H9 (cell line): ENCODE measurements at regions not wholly inside any gene's neighbourhood (a gene's known extent, or its start where the extent isn't known, plus 50 kb on each side); places are given as distances from the start of the nearest gene placed in this dataset.

Source experiments
- DNase-seq: peaks from one replicate; pipeline ENCODE4 v3.0.0-alpha.2; 2017
- H2AFZ ChIP-seq: one replicate; pipeline ENCODE4 v1.6.1; 2013; ENCODE audit warnings: mild to moderate bottlenecking, low read length, control low read depth, moderate library complexity
- H2AK5ac ChIP-seq: 2 replicates; pipeline ENCODE4 v1.6.1; 2013; ENCODE audit warnings: low read length, control low read depth, mixed read lengths; ENCODE audit not compliant: insufficient read length
- H2BK120ac ChIP-seq: one replicate; pipeline ENCODE4 v1.6.1; 2013; ENCODE audit warnings: low read depth, mild to moderate bottlenecking, low read length, control low read depth, inconsistent platforms; ENCODE audit not compliant: poor library complexity, severe bottlenecking
- H2BK12ac ChIP-seq: 2 replicates; pipeline ENCODE4 v1.6.1; 2013; ENCODE audit warnings: low read length, control low read depth, mixed read lengths, low read depth; ENCODE audit not compliant: insufficient read length
- H2BK15ac ChIP-seq: 2 replicates; pipeline ENCODE4 v1.6.1; 2013; ENCODE audit warnings: low read depth, low read length, control low read depth
- H2BK20ac ChIP-seq: one replicate; pipeline ENCODE4 v1.6.1; 2013; ENCODE audit warnings: low read depth, mild to moderate bottlenecking, low read length, control low read depth, inconsistent platforms; ENCODE audit not compliant: poor library complexity, severe bottlenecking
- H2BK5ac ChIP-seq: 2 replicates; pipeline ENCODE4 v1.6.1; 2013; ENCODE audit warnings: low read length, control low read depth, mixed read lengths; ENCODE audit not compliant: insufficient read length
- H3K14ac ChIP-seq: 2 replicates; pipeline ENCODE4 v1.6.1; 2013; ENCODE audit warnings: low read length, control low read depth; ENCODE audit not compliant: insufficient read depth
- H3K18ac ChIP-seq: 2 replicates; pipeline ENCODE4 v1.6.1; 2013; ENCODE audit warnings: low read depth, mild to moderate bottlenecking, mixed read lengths, low read length, control low read depth; ENCODE audit not compliant: insufficient read length
- H3K23ac ChIP-seq: 2 replicates; pipeline ENCODE4 v1.6.1; 2013; ENCODE audit warnings: low read length, control low read depth, mixed read lengths, low read depth; ENCODE audit not compliant: insufficient read length
- H3K23me2 ChIP-seq: 2 replicates; pipeline ENCODE4 v1.6.1; 2013; ENCODE audit warnings: low read depth, mild to moderate bottlenecking, mixed read lengths, low read length, control low read depth; ENCODE audit not compliant: insufficient read length, poor library complexity, severe bottlenecking
- H3K27ac ChIP-seq: 2 replicates; pipeline ENCODE4 v1.5.1; 2013; ENCODE audit warnings: low read length, control low read depth, mixed read lengths, low read depth; ENCODE audit not compliant: insufficient read length
- H3K27me3 ChIP-seq: 2 replicates; pipeline ENCODE4 v1.6.1; 2013; ENCODE audit warnings: low read length, control low read depth, inconsistent platforms; ENCODE audit not compliant: insufficient read depth
- H3K4ac ChIP-seq: 2 replicates; pipeline ENCODE4 v1.6.1; 2013; ENCODE audit warnings: low read depth, mild to moderate bottlenecking, control low read depth, inconsistent platforms, low read length, moderate library complexity
- H3K4me1 ChIP-seq: 2 replicates; pipeline ENCODE4 v1.6.1; 2013; ENCODE audit warnings: low read length, control low read depth, inconsistent platforms; ENCODE audit not compliant: insufficient read depth
- H3K4me2 ChIP-seq: 2 replicates; pipeline ENCODE4 v1.6.1; 2013; ENCODE audit warnings: low read length, control low read depth, mixed read lengths; ENCODE audit not compliant: insufficient read length, insufficient read depth
- H3K56ac ChIP-seq: 2 replicates; pipeline ENCODE4 v1.6.1; 2013; ENCODE audit warnings: low read depth, mild to moderate bottlenecking, mixed read lengths, low read length, control low read depth; ENCODE audit not compliant: insufficient read length
- H3K79me1 ChIP-seq: 2 replicates; pipeline ENCODE4 v1.6.1; 2013; ENCODE audit warnings: low read depth, mild to moderate bottlenecking, moderate library complexity, low read length, control low read depth, inconsistent platforms; ENCODE audit not compliant: insufficient read depth, poor library complexity, severe bottlenecking
- H3K79me2 ChIP-seq: 2 replicates; pipeline ENCODE4 v1.6.1; 2013; ENCODE audit warnings: low read length, control low read depth, inconsistent platforms; ENCODE audit not compliant: insufficient read depth
- H3K9ac ChIP-seq: 2 replicates; pipeline ENCODE4 v1.6.1; 2013; ENCODE audit warnings: low read length, control low read depth, mixed read lengths; ENCODE audit not compliant: insufficient read length; ENCODE audit errors: extremely low read depth
- H3K9me3 ChIP-seq: one replicate; pipeline ENCODE4 v1.6.1; 2013; ENCODE audit warnings: low read depth, low read length, inconsistent platforms; ENCODE audit not compliant: control insufficient read depth
- H3T11ph ChIP-seq: one replicate; pipeline ENCODE4 v1.6.1; 2013; ENCODE audit warnings: mild to moderate bottlenecking, low read length, control low read depth, inconsistent platforms
- H4K20me1 ChIP-seq: one replicate; pipeline ENCODE4 v1.6.1; 2013; ENCODE audit not compliant: control insufficient read depth, insufficient read length, insufficient read depth
- H4K5ac ChIP-seq: 2 replicates; pipeline ENCODE4 v1.6.1; 2013; ENCODE audit warnings: low read depth, mild to moderate bottlenecking, mixed read lengths, low read length, control low read depth; ENCODE audit not compliant: insufficient read length
- H4K8ac ChIP-seq: replicated peaks from 2 replicates; pipeline ENCODE4 v1.6.1; 2013; ENCODE audit warnings: low read length, control low read depth, mixed read lengths, low read depth; ENCODE audit not compliant: insufficient read length
- H4K91ac ChIP-seq: 2 replicates; pipeline ENCODE4 v1.6.1; 2013; ENCODE audit warnings: low read depth, mild to moderate bottlenecking, moderate library complexity, mixed read lengths, low read length, control low read depth; ENCODE audit not compliant: insufficient read length
- H3K27ac Mint-ChIP-seq, 3 experiments: 2 replicates in 2 of 3; 3 replicates in 1 of 3; pipeline ENCODE4 v1.8.0; 2020 to 2021; ENCODE audit warnings: mixed read lengths in 3 of 3, mild to moderate bottlenecking in 1 of 3, moderate library complexity in 1 of 3
- H3K27me3 Mint-ChIP-seq: 2 replicates; pipeline ENCODE4 v1.8.0; 2021; ENCODE audit warnings: low read depth, mild to moderate bottlenecking, moderate library complexity, mixed read lengths
- H3K36me3 Mint-ChIP-seq, 3 experiments: 2 replicates in 2 of 3; 3 replicates in 1 of 3; pipeline ENCODE4 v1.8.0; 2020 to 2021; ENCODE audit warnings: low read depth in 3 of 3, mixed read lengths in 3 of 3; ENCODE audit not compliant: insufficient read depth in 1 of 3
- H3K4me1 Mint-ChIP-seq, 2 experiments: 2 replicates each; pipeline ENCODE4 v1.8.0; 2020; ENCODE audit warnings: mixed read lengths in 2 of 2
- H3K4me3 Mint-ChIP-seq, 2 experiments: 2 replicates in 1 of 2; 3 replicates in 1 of 2; pipeline ENCODE4 v1.8.0; 2020 to 2021; ENCODE audit warnings: mild to moderate bottlenecking in 2 of 2, mixed read lengths in 2 of 2, moderate library complexity in 1 of 2
- H3K9me3 Mint-ChIP-seq, 2 experiments: 2 replicates in 1 of 2; 3 replicates in 1 of 2; pipeline ENCODE4 v1.8.0; 2020; ENCODE audit warnings: mild to moderate bottlenecking in 2 of 2, mixed read lengths in 2 of 2, moderate library complexity in 1 of 2
- CTCF ChIP-seq: fragments of 200-600 bp; sonication (generic); conservative IDR thresholded peaks from 3 replicates; pipeline ENCODE4 v1.8.0; 2021; ENCODE audit warnings: antibody characterized with exemption, mild to moderate bottlenecking
- WGBS: extraction: QIAGEN DNeasy Blood & Tissue Kit; methylation state at CpG from one replicate; pipeline ENCODE4 v1.1.7; 2013; ENCODE audit warnings: missing lambda C conversion rate, low lambda C conversion rate, mixed read lengths; ENCODE audit not compliant: insufficient read length; ENCODE audit errors: extremely low coverage; 5-methylcytosine and 5-hydroxymethylcytosine counted together

DNA sequence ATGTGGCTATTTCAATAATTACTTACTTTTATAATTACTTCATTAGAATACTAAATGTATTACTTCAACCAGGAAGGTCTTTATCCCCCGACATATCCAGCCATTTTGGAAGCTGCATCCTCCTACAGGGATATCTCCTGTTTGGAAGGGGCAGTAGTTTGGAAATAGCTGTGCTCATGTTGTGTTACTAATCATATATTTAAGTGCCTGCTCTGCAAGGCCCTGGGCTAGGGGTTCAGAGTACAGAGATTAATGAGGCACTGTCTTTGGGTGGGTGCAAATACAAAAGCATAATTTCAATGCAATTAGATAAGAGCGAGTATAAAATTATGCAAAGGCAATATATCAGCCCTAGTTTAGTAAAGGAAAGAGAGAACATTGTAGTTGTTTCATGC is 146.3 kb upstream of the RARB start:
- H3K36me3 Mint-ChIP-seq = peaks cover 0 to 4% (median 0%) of the 10 kb centered on the region in 3 experiments; a peak in 2 of 7 replicates
- Histone ChIP-seq H2BK20ac (no peak overlapping the region), H3K4me1 (no peaks in the 10 kb centered on the region), H3K23ac (no peak overlapping the region), H3K27ac (no peak overlapping the region), H2AFZ (no peak overlapping the region), H2AK5ac (no peak overlapping the region), H3T11ph (no peak overlapping the region), H4K20me1 (no peaks in the 10 kb centered on the region), H2BK12ac (no peak overlapping the region), H3K4ac (no peak overlapping the region), H3K14ac (no peak overlapping the region), H4K8ac (no peak overlapping the region), H4K5ac (no peak overlapping the region), H3K9me3 (no peaks in the 10 kb centered on the region), H2BK15ac (no peak overlapping the region), H4K91ac (no peak overlapping the region), H3K4me2 (no peak overlapping the region), H3K79me1 (no peaks in the 10 kb centered on the region), H3K56ac (no peak overlapping the region), H3K23me2 (no peaks in the 10 kb centered on the region), H2BK5ac (no peak overlapping the region), H2BK120ac (no peak overlapping the region), H3K18ac (no peak overlapping the region), H3K79me2 (no peaks in the 10 kb centered on the region), H3K27me3 (no peaks in the 10 kb centered on the region), H3K9ac (no peak overlapping the region)
- H3K27ac Mint-ChIP-seq = no peak overlapping the region
- no peak for TF ChIP-seq CTCF
- peaks cover 0 to 2% of the 10 kb centered on the region in 2 experiments; a peak in 1 of 4 replicates for H3K4me1 Mint-ChIP-seq
- no peak overlapping the region for H3K4me3 Mint-ChIP-seq
- H3K9me3 Mint-ChIP-seq = no peaks in the 10 kb centered on the region; a peak in 2 of 5 replicates
- DNase-seq = no peak
- no CpG with 5 or more reads among the region's 2 CpGs for WGBS
- H3K27me3 Mint-ChIP-seq = no peaks in the 10 kb centered on the region
